GM21447 (cell line): ENCODE measurements at regions not wholly inside any gene's neighbourhood (a gene's known extent, or its start where the extent isn't known, plus 50 kb on each side); places are given as distances from the start of the nearest gene placed in this dataset.

Experiments
- ATAC-seq: cut with Tn5 transposase; IDR thresholded peaks from one replicate; pipeline ENCODE4 v1.9.1; 2021; ENCODE audit not compliant: unreplicated experiment

DNA sequence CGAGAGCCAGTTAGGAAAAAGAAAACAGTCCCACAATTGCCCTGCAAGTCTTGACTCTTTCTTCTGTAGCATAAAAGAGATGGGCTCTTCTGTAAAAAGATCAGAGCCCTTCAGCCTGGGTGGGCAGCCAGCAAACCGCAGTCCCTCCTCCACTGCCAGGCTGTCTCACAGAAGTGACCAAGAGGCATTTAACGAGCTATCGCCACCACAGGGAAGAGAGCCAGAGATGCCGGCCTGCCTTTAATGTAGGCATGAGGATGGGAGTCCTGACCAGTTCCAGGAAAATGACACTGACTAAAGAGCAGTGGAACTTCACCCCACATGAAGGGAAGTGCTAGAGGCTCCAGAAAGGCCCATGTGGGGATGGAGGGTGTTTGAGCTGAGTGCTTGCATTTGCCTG, 264.6 kb downstream of the NDUFS4 start:
- no peak for ATAC-seq

GRCh38 chr5:53825926-53826325, 265.5 kb downstream of the NDUFS4 start:
- ATAC-seq, result no peak

GRCh38 chr5:53826504-53826903, 266.1 kb downstream of the NDUFS4 start:
- no peak for ATAC-seq

GRCh38 chr5:53827211-53827651, 266.8 kb downstream of the NDUFS4 start:
- no peak for ATAC-seq

GRCh38 chr5:53831496-53831895, 271.1 kb downstream of the NDUFS4 start:
- no peak for ATAC-seq
